ENCODE measurements at regions not wholly inside any gene's neighbourhood (a gene's known extent, or its start where the extent isn't known, plus 50 kb on each side); places are given as distances from the start of the nearest gene placed in this dataset.

DNA sequence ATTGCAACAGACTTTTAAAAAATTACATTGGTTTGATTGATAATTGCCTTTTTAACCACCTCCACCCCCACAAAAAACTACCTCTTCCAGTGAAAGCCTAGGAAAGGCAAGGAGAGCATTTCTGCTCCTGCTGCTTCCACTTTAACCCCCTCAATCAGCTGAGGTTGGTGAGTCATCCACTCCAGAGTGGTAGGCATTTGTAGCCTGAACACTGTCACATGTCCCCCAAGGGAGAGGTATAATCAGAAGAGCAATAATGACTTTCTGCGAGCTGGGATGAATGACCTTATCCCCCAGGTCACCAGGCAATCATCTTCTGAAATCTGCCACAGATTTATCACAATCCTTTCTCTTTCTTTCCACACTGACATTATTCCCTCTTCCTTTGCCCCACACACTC lies 126.6 kb upstream of the CAMK1G start:
- DNase-seq (ENCODE audit: low spot score) = no peak

- DNase-seq (ENCODE audit: low spot score) = no peak
Measured at GRCh38 chr1:209457401-209458125, 126.0 kb upstream of the CAMK1G start.

DNA sequence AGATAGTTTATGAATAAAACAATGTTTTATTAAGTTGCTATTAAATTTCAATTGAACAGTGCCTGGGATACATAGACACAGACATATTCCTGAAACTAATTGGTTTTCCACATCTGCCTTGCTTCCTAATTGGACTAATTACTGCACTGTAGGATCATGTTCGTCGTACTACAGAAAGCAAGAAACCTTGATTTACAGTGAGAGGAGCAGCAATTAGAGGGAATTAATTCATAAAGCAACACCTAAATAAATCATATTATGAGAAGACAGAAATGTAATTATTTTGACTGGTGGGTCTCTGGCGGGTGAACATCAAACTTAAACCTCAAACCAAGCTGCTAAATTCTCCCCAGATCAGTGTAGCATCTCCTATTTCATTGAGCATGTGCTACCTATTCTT lies 124.6 kb upstream of the CAMK1G start:
- no peak for DNase-seq (ENCODE audit: low spot score)

DNA sequence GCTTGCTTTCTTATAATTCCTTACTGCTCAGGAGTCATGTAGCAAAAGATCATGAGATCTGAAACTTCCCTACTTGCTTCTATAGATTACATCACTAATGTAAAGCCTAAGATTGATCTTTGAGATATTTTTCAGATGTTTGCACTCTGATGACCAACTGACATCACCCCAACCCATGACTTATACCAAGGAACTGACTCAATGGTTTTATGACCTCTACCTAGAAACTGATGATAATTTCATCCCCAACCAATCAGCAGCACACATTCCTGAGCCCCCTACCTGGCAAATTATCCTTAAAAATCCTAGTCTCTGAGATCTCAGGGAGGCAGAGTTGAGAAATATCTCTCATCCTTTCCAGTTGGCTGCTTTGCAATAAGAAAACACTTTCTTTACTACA lies 122.3 kb upstream of the CAMK1G start:
- DNase-seq (ENCODE audit: low spot score) = no peak

DNA sequence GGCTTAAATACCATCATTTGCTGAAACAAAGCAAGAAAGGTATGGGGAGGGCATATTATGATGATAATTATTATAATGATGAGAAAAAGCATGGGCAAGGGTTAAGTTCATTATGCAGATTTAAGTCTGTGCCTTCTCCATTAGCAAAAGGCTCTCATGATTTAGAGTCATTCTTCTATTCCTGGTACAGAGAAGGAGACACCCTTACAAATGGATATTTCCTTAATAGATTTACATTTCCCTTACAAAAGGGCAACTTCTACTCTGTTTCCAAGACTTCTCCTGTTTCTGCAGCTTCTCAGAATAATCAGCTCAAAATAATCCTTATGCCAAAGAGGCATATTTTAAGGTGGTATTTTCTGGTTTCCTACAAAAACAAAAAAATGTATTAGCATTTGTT lies 121.1 kb upstream of the CAMK1G start:
- no peak for DNase-seq (ENCODE audit: low spot score)

- no peak for DNase-seq (ENCODE audit: low spot score)
Measured at GRCh38 chr1:209463441-209463840, 120.1 kb upstream of the CAMK1G start.

GRCh38 chr1:209473025-209473424 lies 110.5 kb upstream of the CAMK1G start:
- no peak for DNase-seq (ENCODE audit: low spot score)

- DNase-seq (ENCODE audit: low spot score) = no peak
Measured at GRCh38 chr1:209480345-209480744, 103.2 kb upstream of the CAMK1G start.

- DNase-seq (ENCODE audit: low spot score) = no peak
Measured at GRCh38 chr1:209483691-209484090, 99.8 kb upstream of the CAMK1G start.

DNA sequence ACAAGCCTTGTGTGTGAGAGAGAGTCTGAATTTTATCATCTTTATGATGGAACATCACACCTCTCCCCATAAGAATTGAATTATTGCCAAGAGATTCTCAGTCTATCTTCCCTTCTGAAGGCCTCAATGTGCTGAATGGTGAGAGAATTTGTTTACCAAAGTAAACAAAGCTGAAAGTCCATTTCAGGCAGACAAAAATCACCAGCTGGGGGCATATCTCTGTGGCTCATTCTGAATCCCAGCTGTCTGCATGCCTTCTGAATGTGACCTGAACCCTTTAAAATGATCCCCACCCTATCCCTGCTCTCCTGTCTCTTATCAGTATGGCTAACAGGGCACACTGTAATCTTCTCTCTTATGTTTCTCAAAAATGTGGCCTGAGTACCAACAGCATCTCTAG lies 99.1 kb upstream of the CAMK1G start:
- no peak for DNase-seq (ENCODE audit: low spot score)

DNA sequence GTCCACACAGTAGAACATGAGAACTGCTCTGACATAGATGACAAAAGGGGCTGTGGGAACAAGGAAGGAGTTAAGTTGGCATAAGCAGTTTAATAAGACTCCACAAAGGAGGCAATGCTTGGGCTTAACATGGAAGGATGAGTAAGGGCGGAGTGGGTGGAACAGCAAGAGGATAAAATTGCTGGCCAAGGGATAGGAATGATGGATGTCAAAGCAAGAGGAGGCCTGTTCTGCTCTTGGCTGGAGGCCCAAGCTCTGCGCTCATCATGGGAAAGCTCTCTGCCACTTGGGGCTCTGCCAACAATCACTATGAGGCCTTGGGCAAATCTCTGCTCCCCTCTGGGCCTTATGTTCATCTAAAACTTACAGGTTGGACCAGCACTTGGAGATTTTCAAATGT lies 98.3 kb upstream of the CAMK1G start:
- no peak for DNase-seq (ENCODE audit: low spot score)

- DNase-seq (ENCODE audit: low spot score) = no peak
Measured at GRCh38 chr1:209485751-209486150, 97.8 kb upstream of the CAMK1G start.

- no peak for DNase-seq (ENCODE audit: low spot score)
Measured at GRCh38 chr1:209486861-209487593, 96.5 kb upstream of the CAMK1G start.

- DNase-seq (ENCODE audit: low spot score) = no peak
Measured at GRCh38 chr1:209490013-209490412, 93.5 kb upstream of the CAMK1G start.

DNA sequence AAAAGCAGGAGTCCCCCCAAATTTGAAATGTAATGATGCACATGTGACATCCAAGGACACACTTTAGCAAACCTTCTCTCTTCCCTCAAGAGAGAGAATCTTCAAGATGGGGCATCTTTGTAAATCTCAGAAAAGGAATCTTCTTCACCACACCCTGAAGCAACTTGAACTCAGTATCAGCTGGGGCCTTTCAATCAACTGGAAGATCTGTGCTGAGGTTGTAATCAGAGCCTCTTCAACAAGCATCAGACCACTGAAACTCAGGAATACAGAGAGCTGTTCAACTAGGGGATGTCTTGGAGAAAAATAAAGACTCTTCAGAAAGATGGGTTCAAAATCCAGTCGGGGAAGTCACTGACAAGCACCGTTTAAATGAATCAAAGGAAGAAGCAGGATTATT lies 92.5 kb upstream of the CAMK1G start:
- no peak for DNase-seq (ENCODE audit: low spot score)

- DNase-seq (ENCODE audit: low spot score) = no peak
Measured at GRCh38 chr1:209491496-209491895, 92.0 kb upstream of the CAMK1G start.

DNA sequence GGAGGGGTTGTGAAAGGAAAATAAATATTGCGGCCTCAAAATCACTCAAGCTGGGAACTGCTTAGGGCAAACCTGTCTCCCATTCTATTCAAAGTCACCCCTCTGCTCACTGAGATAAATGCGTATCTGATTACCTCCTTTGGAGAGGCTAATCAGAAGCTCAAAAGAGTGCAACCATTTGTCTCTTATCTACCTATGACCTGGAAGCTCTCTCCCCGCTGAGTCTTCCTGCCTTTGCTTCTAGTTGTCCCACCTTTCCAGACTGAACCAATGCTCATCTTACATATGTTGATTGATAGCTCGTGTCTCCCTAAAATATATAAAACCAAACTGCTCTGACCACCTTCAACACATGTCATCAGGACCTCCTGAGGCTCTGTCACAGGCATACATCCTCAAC lies 91.6 kb upstream of the CAMK1G start:
- DNase-seq (ENCODE audit: low spot score) = no peak

- no peak for DNase-seq (ENCODE audit: low spot score)
Measured at GRCh38 chr1:209493559-209493958, 90.0 kb upstream of the CAMK1G start.

- no peak for DNase-seq (ENCODE audit: low spot score)
Measured at GRCh38 chr1:209497729-209498128, 85.8 kb upstream of the CAMK1G start.

DNA sequence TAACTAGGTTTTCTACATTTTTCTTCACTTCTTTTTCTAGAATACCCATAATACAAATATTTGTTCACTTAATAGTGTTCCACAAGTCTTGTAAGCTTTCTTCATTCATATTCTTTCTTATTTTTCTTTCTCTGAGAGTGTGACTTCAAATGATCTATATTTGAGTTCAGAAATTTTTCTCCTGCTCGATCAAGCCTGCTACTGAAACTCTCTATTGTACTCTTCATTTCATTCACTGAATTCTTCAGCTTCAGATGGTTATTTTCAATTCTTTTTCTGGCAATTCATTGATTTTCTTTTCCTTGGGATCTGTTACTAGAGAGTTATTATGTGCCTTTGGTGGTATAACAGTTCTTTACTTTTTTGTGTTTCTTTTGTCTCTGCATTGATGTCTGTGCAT lies 82.5 kb upstream of the CAMK1G start:
- no peak for DNase-seq (ENCODE audit: low spot score)

- no peak for DNase-seq (ENCODE audit: low spot score)
Measured at GRCh38 chr1:209503196-209503595, 80.3 kb upstream of the CAMK1G start.

DNA sequence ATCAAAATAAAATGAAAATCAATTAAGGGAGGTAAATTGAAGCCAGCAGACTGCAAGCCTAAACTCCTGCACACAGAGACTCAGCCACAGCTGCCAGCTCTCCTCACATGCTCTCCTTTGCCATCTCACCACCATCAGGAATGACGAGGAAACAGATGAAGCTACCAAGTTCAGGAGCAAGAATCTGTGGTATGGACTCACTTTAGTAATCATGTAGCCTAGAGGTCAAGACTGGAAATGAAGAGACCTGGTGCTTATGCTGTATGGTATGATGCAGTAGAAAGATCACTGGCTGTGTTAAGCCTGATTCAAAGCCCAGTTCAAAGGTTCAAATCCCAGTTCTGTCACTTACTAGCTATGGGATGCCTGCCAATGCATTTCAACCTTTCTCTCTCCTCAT lies 78.9 kb upstream of the CAMK1G start:
- DNase-seq (ENCODE audit: low spot score) = no peak

- no peak for DNase-seq (ENCODE audit: low spot score)
Measured at GRCh38 chr1:209505044-209505443, 78.5 kb upstream of the CAMK1G start.

- DNase-seq (ENCODE audit: low spot score) = no peak
Measured at GRCh38 chr1:209506101-209506500, 77.4 kb upstream of the CAMK1G start.

Data from HuH-7 (cell line).